T-cell (primary cell): ENCODE measurements at regions not wholly inside any gene's neighbourhood (a gene's known extent, or its start where the extent isn't known, plus 50 kb on each side); places are given as distances from the start of the nearest gene placed in this dataset.

Experiments used
- ATAC-seq, 4 experiments: fragments of 200-7000 bp in 3 of 4; fragments of 150-1000 bp in 1 of 4; cut with Tn5 transposase; replicated peaks in 1 of 4; 1 replicate in 3 of 4; 2 replicates in 1 of 4; pipeline ENCODE4 v1.10.0; 2021; ENCODE audit warnings: moderate library complexity in 3 of 4, mild to moderate bottlenecking in 2 of 4, moderate number of reproducible peaks in 1 of 4
- CTCF ChIA-PET, 2 donors: fragments of 300-600 bp; sonication (Branson Sonifier 250); formaldehyde crosslinking; loops; one replicate each; lab custom pipeline; 2022; ENCODE audit warnings: antibody characterized with exemption in 2 of 2; lab: Charles Lee
- POLR2A ChIA-PET, 2 donors: fragments of 300-600 bp; sonication (Branson Sonifier 250); formaldehyde crosslinking; loops; one replicate each; lab custom pipeline; 2022; ENCODE audit warnings: antibody characterized with exemption in 2 of 2; lab: Charles Lee
- DNase-seq, 35 experiments: peaks; one replicate each; pipeline versions ENCODE4 v3.0.0 to v3.0.0-alpha.2; 2013 to 2023
- H3K27ac ChIP-seq: one replicate; pipeline ENCODE4 v1.5.1; 2013; ENCODE audit warnings: low read length
- H3K27me3 ChIP-seq, 2 experiments: replicated peaks in 1 of 2; 1 replicate in 1 of 2; 2 replicates in 1 of 2; pipeline versions ENCODE4 v1.6.1 to v1.7.0; 2013; ENCODE audit warnings: low read length in 1 of 2, mixed read lengths in 1 of 2; ENCODE audit not compliant: control insufficient read depth in 2 of 2, insufficient read depth in 2 of 2; ENCODE audit errors: extremely low read depth in 1 of 2
- H3K36me3 ChIP-seq, 2 donors: 1 replicate in 1 of 2; 2 replicates in 1 of 2; pipeline versions ENCODE4 v1.6.1 to v1.7.0; 2013; ENCODE audit warnings: low read length in 1 of 2; ENCODE audit not compliant: control insufficient read depth in 2 of 2, insufficient read depth in 1 of 2; ENCODE audit errors: extremely low read depth in 1 of 2
- H3K4me1 ChIP-seq, 2 experiments: 1 replicate in 1 of 2; 2 replicates in 1 of 2; pipeline versions ENCODE4 v1.6.1 to v1.7.0; 2013; ENCODE audit warnings: low read length in 2 of 2, mixed read lengths in 1 of 2; ENCODE audit not compliant: insufficient read depth in 2 of 2, control insufficient read depth in 1 of 2; ENCODE audit errors: extremely low read depth in 1 of 2
- H3K4me3 ChIP-seq, 2 donors: 1 replicate in 1 of 2; 2 replicates in 1 of 2; pipeline versions ENCODE4 v1.5.1 to v1.7.0; 2013; ENCODE audit warnings: mild to moderate bottlenecking in 2 of 2, low read length in 1 of 2, moderate library complexity in 1 of 2; ENCODE audit not compliant: control insufficient read depth in 1 of 2; ENCODE audit errors: extremely low read depth in 1 of 2
- H3K9me3 ChIP-seq: 2 replicates; pipeline ENCODE4 v1.7.0; 2013
- H3K27ac Mint-ChIP-seq, 2 donors: one replicate each; pipeline ENCODE4 v1.8.0; 2020 to 2021; ENCODE audit warnings: mild to moderate bottlenecking in 2 of 2, mixed read lengths in 2 of 2
- H3K27me3 Mint-ChIP-seq, 2 donors: one replicate each; pipeline ENCODE4 v1.8.0; 2021 to 2022; ENCODE audit warnings: mixed read lengths in 2 of 2
- H3K36me3 Mint-ChIP-seq: one replicate; pipeline ENCODE4 v1.8.0; 2021; ENCODE audit warnings: mixed read lengths
- H3K4me1 Mint-ChIP-seq, 3 donors: one replicate each; pipeline ENCODE4 v1.8.0; 2020 to 2022; ENCODE audit warnings: mixed read lengths in 3 of 3, mild to moderate bottlenecking in 1 of 3
- H3K4me3 Mint-ChIP-seq, 3 donors: one replicate each; pipeline ENCODE4 v1.8.0; 2020 to 2022; ENCODE audit warnings: mild to moderate bottlenecking in 3 of 3, mixed read lengths in 3 of 3, moderate library complexity in 3 of 3
- H3K9me3 Mint-ChIP-seq, 3 donors: one replicate each; pipeline ENCODE4 v1.8.0; 2020 to 2022; ENCODE audit warnings: mixed read lengths in 3 of 3
- WGBS: methylation state at CpG from one replicate; pipeline ENCODE4 v1.1.5; 2013; ENCODE audit warnings: missing lambda C conversion rate; ENCODE audit not compliant: insufficient coverage; 5-methylcytosine and 5-hydroxymethylcytosine counted together

DNA sequence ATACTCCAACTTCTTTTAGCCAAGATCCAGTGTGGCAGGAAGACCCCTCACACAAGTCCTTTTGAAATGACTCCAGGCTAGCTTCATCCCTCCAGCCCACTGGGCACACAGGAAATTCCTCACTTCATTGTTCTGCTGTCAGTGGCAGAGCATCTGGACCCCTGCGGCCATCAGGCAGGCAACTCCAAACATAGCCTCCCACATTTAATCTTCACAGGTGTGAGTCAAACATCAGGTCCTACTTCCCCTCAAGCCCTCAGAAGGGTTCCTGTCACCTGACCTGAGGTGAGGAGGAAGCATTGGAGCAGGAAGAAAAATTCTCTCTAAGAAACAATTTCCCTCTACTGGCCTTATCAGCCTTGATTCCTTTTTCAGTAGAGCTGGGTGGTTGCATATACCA, 51.1 kb upstream of the C1GALT1 start:
- Mint-ChIP-seq H3K27ac (no peak overlapping the region), H3K27me3 (no peaks in the 10 kb centered on the region), H3K9me3 (no peaks in the 10 kb centered on the region), H3K4me1 (peaks cover 5 to 12% (median 10%) of the 10 kb centered on the region in 3 donors), H3K36me3 (no peaks in the 10 kb centered on the region), H3K4me3 (no peak overlapping the region)
- Histone ChIP-seq H3K27me3 (no peaks in the 10 kb centered on the region), H3K4me1 (peaks cover 0 to 2% of the 10 kb centered on the region in 2 experiments), H3K27ac (no peak overlapping the region), H3K4me3 (no peak overlapping the region), H3K9me3 (no peaks in the 10 kb centered on the region), H3K36me3 (no peaks in the 10 kb centered on the region)
- CTCF ChIA-PET = no interaction called here
- no CpG with 5 or more reads among the region's 1 CpG for WGBS
- ATAC-seq = no peak
- no peak for DNase-seq
- POLR2A ChIA-PET = no interaction called here
